Breast epithelium (tissue), 3 donors: ENCODE measurements at regions not wholly inside any gene's neighbourhood (a gene's known extent, or its start where the extent isn't known, plus 50 kb on each side); places are given as distances from the start of the nearest gene placed in this dataset.

ENCODE experiments used
- POLR2A ChIP-seq: fragments of 450-650 bp; IDR thresholded peaks from one replicate; pipeline ENCODE4 v1.6.1; 2016; ENCODE audit warnings: antibody characterized with exemption, mild to moderate bottlenecking, moderate library complexity
- TF ChIP-seq, protein P1 (sequence below), 3 donors: fragments of 450-650 bp; IDR thresholded peaks; one replicate each; pipeline ENCODE4 v1.5.1; 2016 to 2017; ENCODE audit warnings: antibody characterized with exemption in 3 of 3, mild to moderate bottlenecking in 3 of 3, moderate library complexity in 3 of 3

DNA sequence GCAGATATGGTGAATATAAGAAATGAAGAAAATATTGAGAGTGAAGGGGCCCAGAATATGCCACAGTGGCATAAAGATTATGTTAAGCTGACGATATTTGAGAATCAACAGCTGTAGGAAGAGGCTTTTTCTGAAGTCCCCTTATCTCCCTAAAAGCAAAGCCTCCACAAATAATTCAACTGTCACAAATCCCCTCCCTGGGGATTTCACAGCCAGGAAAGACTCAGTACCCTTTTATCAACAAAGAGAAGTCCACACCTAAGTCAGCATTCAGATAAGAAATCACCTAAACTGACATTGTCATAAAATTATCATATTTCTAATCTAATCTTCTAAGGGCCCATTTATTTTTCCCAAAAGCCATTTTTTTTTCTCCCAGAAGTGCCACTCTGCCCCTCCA lies 284.9 kb upstream of the VWC2 start:
- TF ChIP-seq POLR2A = no peak
- TF ChIP-seq, protein P1, sequence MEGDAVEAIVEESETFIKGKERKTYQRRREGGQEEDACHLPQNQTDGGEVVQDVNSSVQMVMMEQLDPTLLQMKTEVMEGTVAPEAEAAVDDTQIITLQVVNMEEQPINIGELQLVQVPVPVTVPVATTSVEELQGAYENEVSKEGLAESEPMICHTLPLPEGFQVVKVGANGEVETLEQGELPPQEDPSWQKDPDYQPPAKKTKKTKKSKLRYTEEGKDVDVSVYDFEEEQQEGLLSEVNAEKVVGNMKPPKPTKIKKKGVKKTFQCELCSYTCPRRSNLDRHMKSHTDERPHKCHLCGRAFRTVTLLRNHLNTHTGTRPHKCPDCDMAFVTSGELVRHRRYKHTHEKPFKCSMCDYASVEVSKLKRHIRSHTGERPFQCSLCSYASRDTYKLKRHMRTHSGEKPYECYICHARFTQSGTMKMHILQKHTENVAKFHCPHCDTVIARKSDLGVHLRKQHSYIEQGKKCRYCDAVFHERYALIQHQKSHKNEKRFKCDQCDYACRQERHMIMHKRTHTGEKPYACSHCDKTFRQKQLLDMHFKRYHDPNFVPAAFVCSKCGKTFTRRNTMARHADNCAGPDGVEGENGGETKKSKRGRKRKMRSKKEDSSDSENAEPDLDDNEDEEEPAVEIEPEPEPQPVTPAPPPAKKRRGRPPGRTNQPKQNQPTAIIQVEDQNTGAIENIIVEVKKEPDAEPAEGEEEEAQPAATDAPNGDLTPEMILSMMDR (IDR thresholded peaks at IDR 0.05) = no peak
